ENCODE measurements at regions not wholly inside any gene's neighbourhood (a gene's known extent, or its start where the extent isn't known, plus 50 kb on each side); places are given as distances from the start of the nearest gene placed in this dataset.

- no peaks in the 10 kb centered on the region for H3K79me2 ChIP-seq (ENCODE audit: control insufficient read depth, low read length)
- H4K20me1 ChIP-seq (ENCODE audit: control insufficient read depth, insufficient read depth, low read depth, low read length): no peaks in the 10 kb centered on the region
- TF ChIP-seq, protein P1, sequence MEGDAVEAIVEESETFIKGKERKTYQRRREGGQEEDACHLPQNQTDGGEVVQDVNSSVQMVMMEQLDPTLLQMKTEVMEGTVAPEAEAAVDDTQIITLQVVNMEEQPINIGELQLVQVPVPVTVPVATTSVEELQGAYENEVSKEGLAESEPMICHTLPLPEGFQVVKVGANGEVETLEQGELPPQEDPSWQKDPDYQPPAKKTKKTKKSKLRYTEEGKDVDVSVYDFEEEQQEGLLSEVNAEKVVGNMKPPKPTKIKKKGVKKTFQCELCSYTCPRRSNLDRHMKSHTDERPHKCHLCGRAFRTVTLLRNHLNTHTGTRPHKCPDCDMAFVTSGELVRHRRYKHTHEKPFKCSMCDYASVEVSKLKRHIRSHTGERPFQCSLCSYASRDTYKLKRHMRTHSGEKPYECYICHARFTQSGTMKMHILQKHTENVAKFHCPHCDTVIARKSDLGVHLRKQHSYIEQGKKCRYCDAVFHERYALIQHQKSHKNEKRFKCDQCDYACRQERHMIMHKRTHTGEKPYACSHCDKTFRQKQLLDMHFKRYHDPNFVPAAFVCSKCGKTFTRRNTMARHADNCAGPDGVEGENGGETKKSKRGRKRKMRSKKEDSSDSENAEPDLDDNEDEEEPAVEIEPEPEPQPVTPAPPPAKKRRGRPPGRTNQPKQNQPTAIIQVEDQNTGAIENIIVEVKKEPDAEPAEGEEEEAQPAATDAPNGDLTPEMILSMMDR (IDR thresholded peaks at IDR 0.05; ENCODE audit: low read depth, low read length, poor library complexity, severe bottlenecking): no peak
- TF ChIP-seq EZH2phosphoT487 (IDR thresholded peaks at IDR 0.05; ENCODE audit: borderline replicate concordance, low read length): no peak
- H3F3A ChIP-seq (ENCODE audit: control insufficient read depth, insufficient read depth): peaks cover 5% of the 10 kb centered on the region; the same call in 1 of the 2 replicates
- H3K4me2 ChIP-seq (ENCODE audit: low read length): no peak overlapping the region
- H3K27me3 ChIP-seq (ENCODE audit: control insufficient read depth, low read length): no peaks in the 10 kb centered on the region
- no peaks in the 10 kb centered on the region for H3K9me2 ChIP-seq (replicated peaks; ENCODE audit: control insufficient read depth, low read length)
- H3K4me3 ChIP-seq (ENCODE audit: low read length): no peak overlapping the region
- H3K36me3 ChIP-seq (ENCODE audit: control insufficient read depth, low read length): no peaks in the 10 kb centered on the region
- H3K27ac ChIP-seq (ENCODE audit: low read depth, low read length): no peak overlapping the region
- H3K9me3 ChIP-seq (ENCODE audit: control insufficient read depth, insufficient read depth, low read length): peaks cover 8% of the 10 kb centered on the region; the same call in 1 of the 2 replicates
- H3K4me1 ChIP-seq (ENCODE audit: control insufficient read depth, low read length): peaks cover 39% of the 10 kb centered on the region
Observed at GRCh38 chr2:12060886-12061285, 314.5 kb downstream of the LPIN1 start.

DNA sequence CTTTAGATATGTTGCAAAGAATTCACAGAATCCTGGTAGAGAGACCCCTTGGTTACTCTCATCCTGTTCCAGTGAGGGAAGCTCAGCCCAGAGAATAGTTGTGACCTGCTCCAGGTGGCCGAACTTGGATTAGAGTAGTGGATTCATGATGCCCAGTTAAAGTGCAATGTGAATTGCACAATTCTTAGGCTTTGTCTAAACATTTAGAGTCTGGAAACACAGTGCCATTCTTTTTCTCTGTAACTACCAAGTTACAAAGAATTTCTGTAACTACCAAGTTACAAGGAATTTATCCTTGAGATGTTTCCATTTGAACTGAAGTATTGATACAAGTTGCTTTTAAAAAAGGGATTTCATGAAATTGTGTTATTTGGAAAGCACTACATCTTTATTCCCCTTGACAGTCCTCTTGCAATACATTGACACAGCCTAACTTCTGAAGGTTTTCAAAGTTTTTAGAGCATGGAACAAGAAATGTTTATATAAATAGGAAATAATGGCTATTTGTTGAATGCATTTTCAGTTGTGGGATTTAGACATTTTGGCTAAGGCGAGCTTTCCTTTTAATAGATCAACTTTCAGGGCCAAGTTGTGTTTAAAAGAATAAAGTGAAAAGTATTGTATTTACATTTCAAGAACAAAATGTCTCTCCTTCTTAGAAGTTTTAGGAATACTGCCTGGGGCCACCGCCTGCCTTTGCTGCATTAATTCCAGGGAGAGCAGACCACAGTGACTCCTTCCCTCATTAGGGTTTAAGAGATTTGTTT lies 315.0 kb downstream of the LPIN1 start:
- no peaks in the 10 kb centered on the region for H4K20me1 ChIP-seq (ENCODE audit: control insufficient read depth, insufficient read depth, low read depth, low read length)
- peaks cover 8% of the 10 kb centered on the region; the same call in 1 of the 2 replicates for H3K9me3 ChIP-seq (ENCODE audit: control insufficient read depth, insufficient read depth, low read length)
- H3K4me2 ChIP-seq (ENCODE audit: low read length): no peak overlapping the region
- H3K4me1 ChIP-seq (ENCODE audit: control insufficient read depth, low read length): peaks cover 36% of the 10 kb centered on the region
- no peak overlapping the region for H3K27ac ChIP-seq (ENCODE audit: low read depth, low read length)
- no peaks in the 10 kb centered on the region for H3K79me2 ChIP-seq (ENCODE audit: control insufficient read depth, low read length)
- no peak overlapping the region for H3K4me3 ChIP-seq (ENCODE audit: low read length)
- H3K27me3 ChIP-seq (ENCODE audit: control insufficient read depth, low read length): no peaks in the 10 kb centered on the region
- no peaks in the 10 kb centered on the region for H3K36me3 ChIP-seq (ENCODE audit: control insufficient read depth, low read length)
- no peak for TF ChIP-seq EZH2phosphoT487 (IDR thresholded peaks at IDR 0.05; ENCODE audit: borderline replicate concordance, low read length)
- TF ChIP-seq, protein P1 (IDR thresholded peaks at IDR 0.05; ENCODE audit: low read depth, low read length, poor library complexity, severe bottlenecking): no peak
- peaks cover 5% of the 10 kb centered on the region; the same call in 1 of the 2 replicates for H3F3A ChIP-seq (ENCODE audit: control insufficient read depth, insufficient read depth)
- H3K9me2 ChIP-seq (replicated peaks; ENCODE audit: control insufficient read depth, low read length): no peaks in the 10 kb centered on the region

GRCh38 chr2:12062053-12062395 lies 315.6 kb downstream of the LPIN1 start:
- H3F3A ChIP-seq (ENCODE audit: control insufficient read depth, insufficient read depth): peaks cover 5% of the 10 kb centered on the region; the same call in 1 of the 2 replicates
- no peak overlapping the region for H3K27ac ChIP-seq (ENCODE audit: low read depth, low read length)
- H3K9me2 ChIP-seq (replicated peaks; ENCODE audit: control insufficient read depth, low read length): no peaks in the 10 kb centered on the region
- H4K20me1 ChIP-seq (ENCODE audit: control insufficient read depth, insufficient read depth, low read depth, low read length): no peaks in the 10 kb centered on the region
- TF ChIP-seq, protein P1 (IDR thresholded peaks at IDR 0.05; ENCODE audit: low read depth, low read length, poor library complexity, severe bottlenecking): no peak
- TF ChIP-seq EZH2phosphoT487 (IDR thresholded peaks at IDR 0.05; ENCODE audit: borderline replicate concordance, low read length): no peak
- no peaks in the 10 kb centered on the region for H3K79me2 ChIP-seq (ENCODE audit: control insufficient read depth, low read length)
- H3K9me3 ChIP-seq (ENCODE audit: control insufficient read depth, insufficient read depth, low read length): peaks cover 8% of the 10 kb centered on the region; the same call in 1 of the 2 replicates
- H3K4me2 ChIP-seq (ENCODE audit: low read length): no peak overlapping the region
- peaks cover 34% of the 10 kb centered on the region for H3K4me1 ChIP-seq (ENCODE audit: control insufficient read depth, low read length)
- no peaks in the 10 kb centered on the region for H3K27me3 ChIP-seq (ENCODE audit: control insufficient read depth, low read length)
- H3K36me3 ChIP-seq (ENCODE audit: control insufficient read depth, low read length): no peaks in the 10 kb centered on the region
- H3K4me3 ChIP-seq (ENCODE audit: low read length): no peak overlapping the region
